GM12878 (cell line): ENCODE measurements at regions not wholly inside any gene's neighbourhood (a gene's known extent, or its start where the extent isn't known, plus 50 kb on each side); places are given as distances from the start of the nearest gene placed in this dataset.
A peak's percentile ranks its signal among the peaks of the same experiment; 100 is the strongest.

Experiments used
- ATAC-seq: fragments of 200-7000 bp; cut with Tn5 transposase; 3 replicates; pipeline ENCODE4 v1.9.1; 2020; ENCODE audit warnings: mild to moderate bottlenecking, moderate library complexity
- BruUV-seq: library from RNA; stranded (reverse); fragments of 400-500 nt; replicated peaks from 2 replicates; lab custom pipeline; 2021; lab: Mats Ljungman, UMichigan
- CTCF ChIA-PET: fragments of 300-600 bp; sonication (Branson Sonifier 250); formaldehyde crosslinking; extraction: SDS; loops from one replicate; lab custom pipeline; 2021; ENCODE audit warnings: inconsistent platforms; lab: Yijun Ruan, JAX
- POLR2A ChIA-PET: fragments of 350-600 bp; formaldehyde crosslinking; extraction: SDS; loops from one replicate; lab custom pipeline; 2021; ENCODE audit warnings: inconsistent platforms; lab: Charles Lee
- RAD21 ChIA-PET: fragments of 300-600 bp; sonication (Branson Sonifier 250); formaldehyde crosslinking; loops from one replicate; lab custom pipeline; 2023; ENCODE audit warnings: antibody characterized with exemption; ENCODE audit not compliant: unreplicated experiment; lab: Charles Lee
- SMC1A ChIA-PET: fragments of 300-600 bp; sonication (Branson Sonifier 250); formaldehyde crosslinking; loops from one replicate; lab custom pipeline; 2023; ENCODE audit not compliant: unreplicated experiment, uncharacterized antibody; lab: Charles Lee
- DNase-seq: peaks from one replicate; pipeline ENCODE4 v3.0.0-alpha.2; 2011; ENCODE audit warnings: low read depth, low spot score
- FAIRE-seq: peaks from 3 replicates; lab custom pipeline; 2011; peaks lifted over from hg19 to GRCh38; lab: Jason Lieb, UNC
- H2AFZ ChIP-seq: 2 replicates; pipeline ENCODE4 v1.6.0; 2011; ENCODE audit warnings: low read depth, low read length, control low read depth; ENCODE audit not compliant: control insufficient read depth
- H3K27ac ChIP-seq: 2 replicates; pipeline ENCODE4 v1.5.1; 2011; ENCODE audit warnings: control low read depth; ENCODE audit not compliant: control insufficient read depth, insufficient read depth
- H3K27me3 ChIP-seq, 2 experiments: replicated peaks in 1 of 2; 2 replicates each; pipeline versions ENCODE4 v1.6.0 to v1.6.1; 2011; ENCODE audit warnings: low read length in 1 of 2; ENCODE audit not compliant: control insufficient read depth in 2 of 2, insufficient read depth in 2 of 2
- H3K36me3 ChIP-seq, 2 experiments: 2 replicates each; pipeline ENCODE4 v1.5.1; 2011; ENCODE audit warnings: low read length in 1 of 2; ENCODE audit not compliant: control insufficient read depth in 2 of 2, insufficient read depth in 2 of 2
- H3K4me1 ChIP-seq: 2 replicates; pipeline ENCODE4 v1.6.1; 2011; ENCODE audit warnings: mild to moderate bottlenecking, low read length, moderate library complexity, mixed read lengths; ENCODE audit not compliant: control insufficient read depth, insufficient read depth
- H3K4me2 ChIP-seq: 2 replicates; pipeline ENCODE4 v1.6.0; 2011; ENCODE audit warnings: control low read depth; ENCODE audit not compliant: control insufficient read depth, insufficient read depth
- H3K4me3 ChIP-seq: fragments of 200-600 bp; sonication (generic); 2 replicates; pipeline ENCODE4 v1.5.1; 2016
- H3K79me2 ChIP-seq: 2 replicates; pipeline ENCODE4 v1.6.0; 2011; ENCODE audit warnings: low read length; ENCODE audit not compliant: control insufficient read depth, insufficient read depth
- H3K9ac ChIP-seq: 2 replicates; pipeline ENCODE4 v1.8.0; 2011; ENCODE audit warnings: low read length, control low read depth, mixed read lengths; ENCODE audit not compliant: control insufficient read depth, insufficient read depth
- H3K9me3 ChIP-seq: replicated peaks from 3 replicates; pipeline ENCODE4 v1.5.1; 2011; ENCODE audit warnings: mild to moderate bottlenecking, low read length; ENCODE audit not compliant: control insufficient read depth, insufficient read depth
- H4K20me1 ChIP-seq: 2 replicates; pipeline ENCODE4 v1.6.0; 2011; ENCODE audit not compliant: control insufficient read depth, insufficient read depth
- BACH1 ChIP-seq: fragments of 450-650 bp; IDR thresholded peaks from 2 replicates; pipeline ENCODE4 v1.6.1; 2017; ENCODE audit warnings: mild to moderate bottlenecking, borderline replicate concordance
- BRCA1 ChIP-seq: IDR thresholded peaks from 2 replicates; pipeline ENCODE4 v1.6.1; 2011; ENCODE audit warnings: low read depth, low read length, improper control_type of control experiment
- CBFB ChIP-seq: IDR thresholded peaks from 2 replicates; pipeline ENCODE4 v1.6.1; 2016; ENCODE audit warnings: antibody characterized with exemption, low read depth
- ELK1 ChIP-seq: IDR thresholded peaks from 2 replicates; pipeline ENCODE4 v1.6.1; 2012; ENCODE audit warnings: low read depth, low read length, improper control_type of control experiment
- FOS ChIP-seq: IDR thresholded peaks from 3 replicates; pipeline ENCODE4 v1.6.1; 2011; ENCODE audit warnings: borderline replicate concordance; ENCODE audit not compliant: insufficient read length; ENCODE audit errors: extremely low read depth
- JUNB ChIP-seq: IDR thresholded peaks from 2 replicates; pipeline ENCODE4 v1.6.1; 2016; ENCODE audit warnings: antibody characterized with exemption, mild to moderate bottlenecking
- KDM1A ChIP-seq: fragments of 200-600 bp; sonication (generic); IDR thresholded peaks from 2 replicates; pipeline ENCODE4 v1.6.1; 2016; ENCODE audit warnings: borderline replicate concordance
- PML ChIP-seq: IDR thresholded peaks from 2 replicates; pipeline ENCODE4 v1.6.1; 2012; ENCODE audit warnings: low read length, inconsistent platforms
- SIN3A ChIP-seq: IDR thresholded peaks from 2 replicates; pipeline ENCODE4 v1.6.1; 2012; ENCODE audit warnings: low read depth, low read length, improper control_type of control experiment
- SMC3 ChIP-seq: IDR thresholded peaks from 2 replicates; pipeline ENCODE4 v1.6.1; 2011; ENCODE audit warnings: low read length, improper control_type of control experiment, borderline replicate concordance
- SP1 ChIP-seq: IDR thresholded peaks from one replicate; pipeline ENCODE4 v1.6.1; 2011; ENCODE audit warnings: low read depth, low read length
- SRF ChIP-seq, 2 experiments: IDR thresholded peaks; 2 replicates each; pipeline ENCODE4 v1.6.1; 2011; ENCODE audit warnings: low read depth in 2 of 2, low read length in 2 of 2, mild to moderate bottlenecking in 1 of 2, moderate library complexity in 1 of 2
- STAT1 ChIP-seq: fragments of 450-650 bp; conservative IDR thresholded peaks from 2 replicates; pipeline ENCODE4 v1.6.1; 2014; ENCODE audit warnings: antibody characterized with exemption, mild to moderate bottlenecking
- YBX1 ChIP-seq: fragments of 450-650 bp; IDR thresholded peaks from 2 replicates; pipeline ENCODE4 v1.6.1; 2016; ENCODE audit warnings: antibody characterized with exemption
- ZBTB4 ChIP-seq: fragments of 450-650 bp; formaldehyde crosslinking; IDR thresholded peaks from 2 replicates; pipeline ENCODE4 v1.4.0; 2022; ENCODE audit warnings: mild to moderate bottlenecking, moderate library complexity
- WGBS: methylation state at CpG from one replicate; pipeline ENCODE4 v1.1.6; 2016; ENCODE audit warnings: low lambda C conversion rate; ENCODE audit not compliant: insufficient replicate concordance, insufficient coverage; ENCODE audit errors: missing lambda C conversion rate; 5-methylcytosine and 5-hydroxymethylcytosine counted together
- in situ Hi-C: fragments of 300-500 bp; cut with MboI; formaldehyde crosslinking; loops from 9 replicates; pipeline ENCODE4 v1.14.3; 2018; ENCODE audit warnings: mixed read lengths
- intact Hi-C: fragments of 100-400 bp; cut with micrococcal nuclease; formaldehyde crosslinking; loops from one replicate; pipeline ENCODE4 v1.14.2; 2022; ENCODE audit not compliant: unreplicated experiment

GRCh38 chr4:115424852-115425251 lies 311.4 kb upstream of the NDST4 start:
- DNase-seq (no peak), ATAC-seq (peak; percentile 22; the same call in 2 of the 3 replicates), FAIRE-seq (no peak)
- TF ChIP-seq CBFB (no peak), FOS (no peak), ELK1 (no peak), SRF (IDR thresholded peaks at IDR 0.05; ENCODE audit: low read depth in 2 of 2, low read length in 2 of 2) (no peak), PML (no peak), SMC3 (no peak), YBX1 (no peak), ZBTB4 (no peak), KDM1A (no peak), BRCA1 (no peak), BACH1 (no peak), SIN3A (no peak), STAT1 (no peak), SP1 (no peak), JUNB (no peak)
- no peaks in the 10 kb centered on the region; the same call in 2 of the 3 replicates for H3K9me3 ChIP-seq
- H3K27me3 ChIP-seq: no peaks in the 10 kb centered on the region
- intact Hi-C loops: no loop called here
- no peaks in the 10 kb centered on the region for H3K4me1 ChIP-seq
- H3K9ac ChIP-seq: no peak overlapping the region
- ChIA-PET CTCF (no interaction called here), POLR2A (no interaction called here), RAD21 (no interaction called here), SMC1A (interaction anchor here (0.6 to 2.4 kb wide), 4 partner anchors 15 to 191 kb away, joined by 3 to 7 read pairs (median 4); no protein-coding TSS in a partner anchor)
- no peak overlapping the region for H2AFZ ChIP-seq
- no peaks in the 10 kb centered on the region for H3K36me3 ChIP-seq
- H3K4me2 ChIP-seq: no peak overlapping the region
- WGBS: 0% methylated on average over 1 of the region's 1 CpG
- no peak overlapping the region for H3K27ac ChIP-seq
- no TSS peak for BruUV-seq
- no peaks in the 10 kb centered on the region for H3K79me2 ChIP-seq
- in situ Hi-C loops: no loop called here
- H4K20me1 ChIP-seq: no peaks in the 10 kb centered on the region
- no peak overlapping the region for H3K4me3 ChIP-seq
